Stimulated activated CD8-positive, alpha-beta memory T cell treated with anti-CD3 and anti-CD28 coated beads, Interleukin-15, amount 100 ng/mL, for 24 hours (primary cell): ENCODE measurements at regions not wholly inside any gene's neighbourhood (a gene's known extent, or its start where the extent isn't known, plus 50 kb on each side); places are given as distances from the start of the nearest gene placed in this dataset.

Experiments
- DNase-seq: peaks from one replicate; pipeline ENCODE4 v3.0.0-alpha.2; 2020; ENCODE audit warnings: low read depth

- no peak for DNase-seq
Measured at GRCh38 chr2:8256905-8257304, 425.0 kb upstream of the ID2 start.

GRCh38 chr2:8257502-8257901, 424.4 kb upstream of the ID2 start:
- no peak for DNase-seq

DNA sequence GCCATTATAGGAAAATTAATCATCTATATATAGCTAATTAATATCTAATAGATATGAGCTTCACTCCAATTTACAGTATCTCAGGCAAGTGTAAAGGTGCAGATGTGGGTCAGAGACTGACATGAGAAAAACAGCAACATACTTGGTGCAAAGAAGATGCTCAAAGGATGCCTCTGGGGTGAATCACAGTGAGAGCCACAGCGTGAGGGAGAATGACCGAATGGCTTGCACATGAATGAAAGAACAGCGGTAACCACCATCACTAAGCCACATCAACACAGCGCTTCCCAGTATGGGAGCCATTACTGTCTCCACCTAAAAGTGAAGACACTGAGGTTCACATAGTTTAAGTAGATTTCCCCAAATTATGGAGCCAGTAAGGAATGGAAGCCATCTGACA, 423.4 kb upstream of the ID2 start:
- DNase-seq = no peak

DNA sequence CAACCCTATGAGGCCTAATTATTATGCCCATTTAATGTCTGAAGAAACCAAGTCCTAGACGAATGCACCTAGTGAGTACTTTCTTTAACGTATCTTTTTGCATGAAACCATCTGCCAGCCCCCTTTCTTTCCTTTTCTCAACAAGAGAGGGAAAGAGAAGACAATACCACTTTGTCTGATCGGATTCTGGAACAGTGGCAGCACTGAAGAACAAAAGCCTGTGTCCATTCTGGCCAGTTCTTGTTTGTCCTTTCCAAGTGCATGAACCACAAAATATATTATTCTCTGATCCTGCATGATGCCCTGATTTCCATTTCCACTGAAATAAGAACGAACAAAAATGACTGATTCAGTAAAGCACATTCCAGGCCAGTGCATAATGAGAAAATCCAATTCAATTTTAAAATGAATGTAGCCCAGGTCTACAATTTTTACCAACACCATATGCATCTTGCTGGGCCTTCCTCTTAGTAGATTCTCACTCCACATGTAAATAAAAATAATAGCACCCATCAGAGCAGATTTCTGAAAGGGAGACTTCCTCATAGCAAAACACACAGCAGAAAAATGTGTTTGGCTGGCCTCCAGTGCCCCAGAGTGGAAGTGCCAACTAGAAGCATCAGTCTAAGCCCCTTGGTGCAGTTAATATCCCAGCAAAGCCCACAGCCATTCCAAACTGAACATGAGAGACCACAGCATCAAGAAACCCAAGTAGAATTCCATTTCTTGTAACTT, 422.6 kb upstream of the ID2 start:
- DNase-seq = no peak

DNA sequence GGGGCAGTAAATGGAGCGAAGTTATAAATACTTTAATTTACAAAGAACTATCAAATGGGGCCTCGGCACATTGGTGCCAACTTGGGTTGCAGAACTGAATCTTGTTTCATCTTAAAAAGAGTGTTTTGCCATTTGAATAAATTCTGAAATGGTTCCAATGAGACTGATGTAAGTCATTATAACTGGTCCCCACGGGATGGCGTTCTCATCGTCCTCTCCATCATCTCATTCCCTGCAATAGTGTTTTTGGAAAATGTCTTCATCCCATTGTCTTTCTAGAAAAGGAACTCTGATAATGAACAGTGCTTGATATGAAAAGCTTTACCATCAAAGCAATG, 422.0 kb upstream of the ID2 start:
- no peak for DNase-seq

DNA sequence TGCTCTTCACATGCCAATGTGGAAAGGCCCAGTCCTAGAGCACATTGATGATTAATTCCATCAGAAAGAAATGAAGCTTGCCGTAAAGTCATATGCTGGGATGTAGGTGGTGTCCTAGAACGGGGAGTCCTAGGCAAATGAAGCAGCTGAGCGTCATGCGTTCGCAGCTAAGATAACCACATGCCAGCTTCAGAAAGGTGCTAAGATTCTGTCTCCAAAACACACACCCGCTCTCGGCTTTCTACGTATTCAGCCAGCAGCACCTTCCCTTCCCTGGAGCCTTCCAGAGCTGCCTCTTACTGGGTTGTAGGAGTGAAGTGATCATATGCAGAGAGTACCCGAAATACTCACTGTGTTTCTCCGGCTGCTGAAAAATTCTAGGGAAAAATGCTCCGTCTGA, 421.6 kb upstream of the ID2 start:
- DNase-seq = no peak

DNA sequence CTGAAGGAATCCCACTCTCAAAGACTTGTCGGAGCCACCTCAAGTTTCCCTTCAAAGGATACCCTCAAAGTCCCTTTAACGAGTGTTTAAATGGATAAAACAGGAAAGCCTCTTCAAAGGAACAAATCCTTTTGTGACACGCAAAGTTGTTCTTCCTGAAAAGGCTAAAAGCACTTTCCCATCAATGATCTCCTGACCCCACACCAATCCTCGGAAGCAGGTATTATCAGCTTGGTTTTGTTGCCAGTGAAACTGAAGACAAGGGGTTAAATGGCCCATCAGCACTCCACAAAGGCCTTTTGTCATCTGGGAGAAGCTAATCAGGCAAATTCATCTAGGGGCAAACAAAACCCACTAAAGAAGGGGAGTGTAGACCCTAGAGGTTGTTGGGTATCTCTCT, 418.0 kb upstream of the ID2 start:
- no peak for DNase-seq

- no peak for DNase-seq
Measured at GRCh38 chr2:8264981-8265380, 416.9 kb upstream of the ID2 start.

DNA sequence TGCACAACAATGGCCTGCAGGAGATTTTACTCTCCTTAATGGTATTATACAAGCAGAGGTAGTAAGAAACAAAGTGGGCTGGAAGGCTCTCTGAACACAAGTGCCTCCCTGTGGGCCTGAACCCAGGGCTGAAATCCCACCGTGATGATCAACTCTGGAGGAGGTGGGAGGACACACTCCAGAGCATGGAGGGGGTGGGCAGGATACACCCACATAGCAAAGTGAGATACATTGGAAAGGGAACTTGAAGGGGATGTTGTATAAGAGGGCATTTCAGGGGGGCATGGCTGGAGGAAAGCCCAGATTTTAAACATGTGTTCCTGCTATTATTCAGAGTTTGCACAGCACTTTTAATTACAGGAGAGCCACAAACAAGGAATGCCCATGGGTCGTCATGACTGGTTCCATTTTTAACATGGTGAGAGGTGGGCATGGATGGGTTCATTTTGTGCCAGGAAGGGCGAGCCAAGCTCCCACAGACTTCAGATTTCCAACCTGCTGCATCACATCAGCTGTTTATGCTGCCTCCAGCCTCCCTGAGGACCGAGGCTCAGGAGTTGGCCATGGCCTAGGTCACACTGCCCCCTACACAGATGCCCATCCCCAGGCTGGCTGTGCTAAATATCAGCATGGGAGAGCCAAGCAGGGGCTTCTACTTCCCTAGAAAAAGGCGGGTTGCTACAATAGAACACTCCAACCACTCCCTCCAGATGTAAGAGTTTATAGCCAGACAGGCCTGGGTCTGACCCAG, 416.2 kb upstream of the ID2 start:
- no peak for DNase-seq

DNA sequence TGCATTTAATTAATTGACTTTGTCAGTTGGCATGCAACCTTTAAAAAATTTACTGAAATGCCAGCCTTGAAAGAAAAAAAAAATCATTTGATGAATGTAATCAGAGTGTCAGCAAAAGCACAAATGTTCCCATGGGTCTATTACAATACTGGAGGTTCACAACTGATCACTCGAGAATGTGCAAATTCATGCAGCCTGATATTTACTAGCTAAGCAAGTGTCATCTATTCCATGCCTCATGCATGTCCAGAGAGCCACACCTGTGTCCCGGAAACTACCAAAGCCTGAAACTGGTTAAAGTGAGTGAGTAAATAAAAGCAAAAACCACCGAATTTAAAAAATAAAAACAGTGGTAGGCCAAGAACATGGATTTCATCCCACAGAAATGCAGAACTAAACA, 415.3 kb upstream of the ID2 start:
- no peak for DNase-seq

DNA sequence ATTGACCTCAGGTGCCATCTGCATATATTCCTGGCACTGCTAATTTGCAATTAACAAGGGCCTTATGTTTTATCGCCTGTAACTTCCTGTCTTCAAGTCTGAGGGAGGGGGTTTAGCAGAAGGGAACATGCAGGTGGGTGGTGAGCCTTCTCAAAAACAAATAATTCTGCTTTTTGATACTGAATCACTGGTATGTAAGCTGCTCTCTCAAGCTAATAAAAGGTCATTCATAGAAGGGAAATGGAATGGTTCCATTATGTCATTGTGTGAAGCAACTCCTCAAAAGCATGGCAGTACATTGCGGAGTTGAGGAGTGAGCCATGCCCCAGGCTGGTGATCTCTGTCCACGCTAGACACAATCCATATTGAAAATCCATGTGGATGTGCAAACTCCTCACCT, 414.8 kb upstream of the ID2 start:
- no peak for DNase-seq

DNA sequence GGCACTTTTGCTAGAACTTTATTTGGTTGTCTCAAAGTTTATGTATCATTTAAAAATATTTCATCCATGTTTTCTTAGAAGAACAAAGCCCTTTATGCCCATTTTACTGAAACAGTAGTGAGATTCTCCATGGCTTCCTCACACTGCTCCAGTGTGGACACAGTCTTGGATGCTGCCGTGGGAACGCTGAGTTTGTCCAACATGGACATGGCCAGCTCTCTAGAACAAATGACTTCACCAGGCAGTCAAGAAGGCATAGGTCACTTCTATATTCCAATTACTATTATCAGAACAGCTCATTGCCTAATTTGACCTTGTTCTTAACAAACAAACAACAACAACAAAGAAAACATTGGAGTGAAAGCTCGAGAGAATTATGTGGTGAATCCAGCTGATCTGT, 414.1 kb upstream of the ID2 start:
- DNase-seq = no peak

DNA sequence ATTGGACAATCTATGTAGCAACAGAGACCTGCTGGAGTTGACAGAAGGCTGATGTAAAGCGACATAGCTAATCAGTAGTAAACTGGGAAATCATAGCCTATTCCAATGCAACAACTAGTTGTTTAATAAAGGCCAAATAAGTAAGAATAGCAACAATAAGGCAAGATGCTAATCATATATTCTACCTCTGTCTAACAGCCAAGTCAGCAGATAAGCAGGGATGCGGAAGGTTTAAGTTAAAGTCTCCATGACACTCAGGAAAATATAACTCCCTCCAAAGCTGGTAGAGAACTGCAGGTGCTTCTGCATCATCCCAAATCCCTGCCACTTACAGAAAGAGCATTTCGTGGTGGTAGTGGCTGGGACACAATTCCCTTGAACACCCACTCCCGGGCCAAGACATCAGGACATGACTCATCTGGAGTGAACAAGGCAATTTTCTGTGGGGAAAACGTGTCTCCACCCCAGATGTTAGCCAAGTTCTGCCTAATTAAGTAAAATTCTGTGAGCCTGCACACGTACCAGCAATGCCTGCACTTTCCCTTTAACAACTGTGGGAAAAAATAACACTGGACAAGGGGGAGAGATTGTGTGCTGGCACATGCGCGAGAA, 413.6 kb upstream of the ID2 start:
- DNase-seq = no peak

GRCh38 chr2:8270699-8271098, 411.2 kb upstream of the ID2 start:
- DNase-seq = no peak

DNA sequence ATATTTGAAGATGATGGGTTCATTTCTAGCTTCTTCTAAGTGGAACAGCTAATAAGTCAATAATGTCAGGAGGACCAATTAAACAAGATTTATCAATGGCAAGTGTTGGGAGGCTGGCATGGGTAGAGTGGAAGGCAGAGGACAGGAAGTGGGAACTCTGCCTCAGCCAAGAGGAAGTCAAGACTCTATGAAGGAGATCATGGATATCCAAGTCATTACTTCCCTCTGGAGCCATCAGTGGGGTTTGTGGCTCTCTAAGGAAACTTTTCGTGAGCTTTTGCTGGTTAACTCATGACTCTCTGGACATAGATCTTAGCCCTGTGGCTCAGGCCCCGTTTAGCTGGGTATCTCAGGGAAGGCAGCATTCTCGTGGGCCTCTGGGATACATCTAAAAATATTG, 410.4 kb upstream of the ID2 start:
- DNase-seq = no peak

GRCh38 chr2:8276026-8276425, 405.8 kb upstream of the ID2 start:
- no peak for DNase-seq

DNA sequence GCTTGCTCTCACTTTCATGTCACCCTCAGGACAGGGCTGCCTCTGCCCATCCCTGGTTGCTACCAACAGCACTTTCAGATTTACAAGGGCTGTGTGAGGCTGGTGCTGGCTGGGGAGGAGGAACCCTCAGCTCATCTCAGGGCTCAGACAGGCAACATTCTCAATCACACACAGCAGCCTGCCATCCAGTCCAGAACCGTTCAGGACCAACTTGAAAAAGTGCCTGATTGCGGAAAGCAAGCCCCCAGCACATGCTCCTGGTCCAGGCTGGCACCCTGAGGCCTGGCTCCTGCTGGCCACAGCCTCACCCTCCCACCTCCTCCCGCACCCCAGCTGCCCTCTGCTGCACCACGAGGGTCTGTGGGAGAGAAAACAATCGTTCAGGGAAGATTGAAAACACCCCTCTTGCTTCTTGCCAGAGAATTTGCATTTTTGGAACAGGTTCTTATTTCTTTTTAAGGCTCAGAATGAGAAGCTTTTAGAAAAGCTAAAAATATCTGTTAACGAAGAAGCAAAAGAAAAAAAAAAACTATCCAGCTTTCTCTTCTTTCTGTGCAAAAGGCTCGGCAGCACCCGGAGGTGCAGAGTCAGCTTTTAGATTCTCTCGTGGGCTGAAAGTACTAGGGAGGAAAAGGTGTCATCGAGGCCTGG, 403.8 kb upstream of the ID2 start:
- no peak for DNase-seq

DNA sequence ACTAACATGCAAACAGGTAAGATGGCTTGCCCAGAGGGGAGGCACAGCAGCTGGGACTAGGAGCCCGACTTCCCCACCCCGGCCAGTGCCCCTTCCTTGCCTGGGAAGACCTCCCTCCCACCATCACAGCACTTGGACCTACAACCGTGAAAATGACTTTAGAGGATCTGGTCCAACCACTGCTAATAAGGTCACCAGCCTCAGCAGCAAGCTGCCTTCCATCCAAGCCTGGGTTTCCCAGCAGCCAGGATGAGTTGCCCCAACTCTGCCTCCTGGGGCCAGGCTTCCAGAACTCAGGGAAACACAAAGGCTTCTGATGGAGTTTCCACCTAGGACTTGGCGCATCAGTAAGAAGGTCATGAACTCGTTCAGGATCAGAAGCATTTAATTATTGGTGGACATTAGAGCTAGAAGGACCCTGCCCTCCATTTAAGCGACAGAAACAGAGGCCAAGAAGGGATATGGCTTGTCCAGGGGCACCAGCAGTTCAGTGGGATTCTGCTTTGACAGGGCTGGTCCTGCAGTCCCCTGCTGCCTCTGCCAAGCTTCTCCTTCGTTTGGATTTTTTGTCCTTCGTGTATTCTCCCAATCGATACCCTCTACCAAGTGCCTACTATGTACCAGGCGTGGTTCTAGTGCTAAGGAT, 403.0 kb upstream of the ID2 start:
- no peak for DNase-seq

GRCh38 chr2:8279506-8279905, 402.4 kb upstream of the ID2 start:
- no peak for DNase-seq

DNA sequence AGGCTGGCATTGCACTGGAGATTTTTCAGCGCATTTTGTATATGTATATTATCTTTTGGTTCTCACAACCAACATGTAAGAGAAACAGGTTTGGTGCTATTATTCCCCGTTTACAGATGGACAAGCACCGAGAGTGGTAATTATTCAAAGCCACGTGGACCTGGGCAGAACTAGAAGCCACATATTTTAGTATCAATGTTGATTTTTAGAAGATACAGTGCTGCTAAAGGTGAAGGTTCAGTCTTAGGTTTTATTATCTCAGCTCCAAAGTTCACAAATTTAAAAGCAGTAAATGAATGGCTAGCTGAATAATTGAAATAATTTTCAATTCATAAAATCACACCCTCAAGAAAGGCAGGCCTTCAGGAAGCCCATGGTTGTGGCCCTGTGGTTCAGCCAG, 400.6 kb upstream of the ID2 start:
- no peak for DNase-seq

GRCh38 chr2:8281950-8282857, 399.7 kb upstream of the ID2 start:
- no peak for DNase-seq

DNA sequence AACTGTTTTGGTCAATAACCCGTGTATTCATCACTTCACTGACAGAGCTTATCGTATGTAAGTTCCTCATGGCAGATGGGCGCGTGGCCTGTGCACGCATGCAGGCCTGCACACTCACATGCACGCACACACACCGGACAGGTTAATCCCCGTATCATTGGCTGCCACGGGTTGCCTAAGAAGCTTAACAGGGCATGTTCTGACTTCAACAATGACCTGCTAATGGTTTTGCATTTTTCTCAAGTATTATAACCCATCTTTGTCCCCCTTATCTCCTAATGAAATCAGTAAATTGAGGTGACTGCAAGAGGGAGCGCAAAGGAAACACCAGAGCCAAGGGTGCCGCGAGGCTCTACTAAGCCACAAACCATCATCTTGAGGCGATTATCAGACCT, 399.0 kb upstream of the ID2 start:
- DNase-seq = no peak
